ENCODE measurements at regions not wholly inside any gene's neighbourhood (a gene's known extent, or its start where the extent isn't known, plus 50 kb on each side); places are given as distances from the start of the nearest gene placed in this dataset.

DNA sequence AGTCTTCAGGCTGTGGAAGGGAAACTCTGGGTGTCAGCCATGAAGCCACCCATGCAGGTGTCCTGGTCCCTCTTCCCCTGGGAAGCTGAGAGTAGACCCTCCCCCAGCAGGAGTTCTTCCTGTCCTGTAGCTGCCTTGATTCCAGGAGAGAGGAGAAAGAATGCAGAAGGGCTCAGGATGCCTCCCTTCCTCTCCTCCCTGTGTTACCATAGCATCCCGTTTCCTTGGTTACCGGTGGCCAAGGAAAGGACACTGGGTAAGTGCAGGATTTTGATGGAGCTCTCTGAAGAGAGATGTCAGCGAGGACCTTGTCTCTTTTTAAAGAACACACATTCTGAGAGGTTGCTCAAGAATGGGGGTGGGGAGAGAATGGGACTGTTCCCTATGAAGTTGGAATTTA is 304.1 kb upstream of the N4BP1 start:
- Histone ChIP-seq H3K27ac (replicated peaks in 1 of 4) (no peak overlapping the region), H3K27me3 (peaks cover 0 to 26% (median 0%) of the 10 kb centered on the region in 4 donors), H3K4me3 (no peak overlapping the region), H3K36me3 (no peaks in the 10 kb centered on the region), H3K9me3 (no peaks in the 10 kb centered on the region), H3K4me1 (no peaks in the 10 kb centered on the region)
- TF ChIP-seq, protein P1, sequence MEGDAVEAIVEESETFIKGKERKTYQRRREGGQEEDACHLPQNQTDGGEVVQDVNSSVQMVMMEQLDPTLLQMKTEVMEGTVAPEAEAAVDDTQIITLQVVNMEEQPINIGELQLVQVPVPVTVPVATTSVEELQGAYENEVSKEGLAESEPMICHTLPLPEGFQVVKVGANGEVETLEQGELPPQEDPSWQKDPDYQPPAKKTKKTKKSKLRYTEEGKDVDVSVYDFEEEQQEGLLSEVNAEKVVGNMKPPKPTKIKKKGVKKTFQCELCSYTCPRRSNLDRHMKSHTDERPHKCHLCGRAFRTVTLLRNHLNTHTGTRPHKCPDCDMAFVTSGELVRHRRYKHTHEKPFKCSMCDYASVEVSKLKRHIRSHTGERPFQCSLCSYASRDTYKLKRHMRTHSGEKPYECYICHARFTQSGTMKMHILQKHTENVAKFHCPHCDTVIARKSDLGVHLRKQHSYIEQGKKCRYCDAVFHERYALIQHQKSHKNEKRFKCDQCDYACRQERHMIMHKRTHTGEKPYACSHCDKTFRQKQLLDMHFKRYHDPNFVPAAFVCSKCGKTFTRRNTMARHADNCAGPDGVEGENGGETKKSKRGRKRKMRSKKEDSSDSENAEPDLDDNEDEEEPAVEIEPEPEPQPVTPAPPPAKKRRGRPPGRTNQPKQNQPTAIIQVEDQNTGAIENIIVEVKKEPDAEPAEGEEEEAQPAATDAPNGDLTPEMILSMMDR (IDR thresholded peaks at IDR 0.05): no peak
- TF ChIP-seq EP300 (IDR thresholded peaks at IDR 0.05) (no peak), POLR2A (IDR thresholded peaks at IDR 0.05; ENCODE audit: low read depth) (no peak), POLR2AphosphoS5 (IDR thresholded peaks at IDR 0.05) (no peak)
- WGBS: 70% methylated on average over 3 of the region's 3 CpGs
- intact Hi-C loops (cut with DNase I): no loop called here
- no peak for DNase-seq (ENCODE audit: extremely low spot score)

DNA sequence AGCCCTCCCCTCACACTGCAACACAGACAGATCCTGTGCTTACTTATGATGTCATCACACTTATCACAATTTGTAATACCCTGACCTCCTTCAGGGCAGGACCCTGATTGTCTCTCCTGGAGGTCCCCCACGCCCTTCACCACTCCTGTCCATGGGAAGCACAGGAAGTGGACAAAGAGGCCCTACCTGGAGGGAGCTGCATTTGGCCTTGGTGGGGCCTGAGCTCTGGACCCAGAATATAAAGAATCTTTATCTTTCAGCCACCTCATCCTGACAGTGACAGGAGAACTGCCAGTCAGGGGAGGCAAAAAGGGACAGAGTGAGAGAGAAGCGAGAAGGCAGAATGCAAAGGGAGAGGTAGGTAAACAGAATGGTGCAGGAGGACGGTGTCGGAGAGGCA is 303.4 kb upstream of the N4BP1 start:
- 81% methylated on average over 4 of the region's 4 CpGs for WGBS

DNA sequence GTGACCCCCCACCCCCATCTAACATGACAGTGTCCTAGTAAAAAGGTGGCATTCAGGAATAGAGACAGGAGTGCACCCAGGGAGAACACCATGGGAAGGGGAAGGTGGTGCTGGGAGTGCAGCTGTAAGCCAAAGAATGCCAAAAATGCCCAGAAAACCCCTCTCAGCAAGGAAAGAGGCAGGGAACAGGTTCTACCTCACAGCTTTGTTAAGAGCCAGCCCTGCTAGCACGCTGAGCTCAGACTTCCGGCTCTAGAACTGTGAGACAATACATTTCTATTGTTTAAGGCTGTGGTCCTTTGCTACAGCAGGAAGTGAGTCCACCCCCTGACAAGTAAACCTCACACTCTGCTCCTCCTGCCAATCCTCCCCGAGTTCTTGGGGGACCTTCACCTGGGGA is 302.4 kb upstream of the N4BP1 start:
- Histone ChIP-seq H3K9me3 (no peaks in the 10 kb centered on the region), H3K36me3 (no peaks in the 10 kb centered on the region), H3K4me1 (no peaks in the 10 kb centered on the region), H3K27ac (replicated peaks in 1 of 4) (no peak overlapping the region), H3K4me3 (no peak overlapping the region), H3K27me3 (peaks cover 0 to 22% (median 0%) of the 10 kb centered on the region in 4 donors)
- WGBS: 46% methylated on average over 3 of the region's 3 CpGs
- no peak for DNase-seq (ENCODE audit: extremely low spot score)
- TF ChIP-seq POLR2AphosphoS5 (IDR thresholded peaks at IDR 0.05) (no peak), EP300 (IDR thresholded peaks at IDR 0.05) (no peak), POLR2A (IDR thresholded peaks at IDR 0.05; ENCODE audit: low read depth) (no peak)
- TF ChIP-seq, protein P1 (IDR thresholded peaks at IDR 0.05): no peak
- intact Hi-C loops (cut with DNase I): no loop called here

More for the DNA sequence above, 303.4 kb upstream of the N4BP1 start:
- intact Hi-C loops (cut with DNase I): no loop called here
- no peak for DNase-seq (ENCODE audit: extremely low spot score)
- Histone ChIP-seq H3K4me3 (no peak overlapping the region), H3K4me1 (no peaks in the 10 kb centered on the region), H3K27ac (replicated peaks in 1 of 4) (no peak overlapping the region), H3K9me3 (no peaks in the 10 kb centered on the region), H3K27me3 (peaks cover 0 to 22% (median 0%) of the 10 kb centered on the region in 4 donors), H3K36me3 (no peaks in the 10 kb centered on the region)
- TF ChIP-seq POLR2AphosphoS5 (IDR thresholded peaks at IDR 0.05) (no peak), POLR2A (IDR thresholded peaks at IDR 0.05; ENCODE audit: low read depth) (no peak), EP300 (IDR thresholded peaks at IDR 0.05) (no peak)
- TF ChIP-seq, protein P1 (IDR thresholded peaks at IDR 0.05): no peak

DNA sequence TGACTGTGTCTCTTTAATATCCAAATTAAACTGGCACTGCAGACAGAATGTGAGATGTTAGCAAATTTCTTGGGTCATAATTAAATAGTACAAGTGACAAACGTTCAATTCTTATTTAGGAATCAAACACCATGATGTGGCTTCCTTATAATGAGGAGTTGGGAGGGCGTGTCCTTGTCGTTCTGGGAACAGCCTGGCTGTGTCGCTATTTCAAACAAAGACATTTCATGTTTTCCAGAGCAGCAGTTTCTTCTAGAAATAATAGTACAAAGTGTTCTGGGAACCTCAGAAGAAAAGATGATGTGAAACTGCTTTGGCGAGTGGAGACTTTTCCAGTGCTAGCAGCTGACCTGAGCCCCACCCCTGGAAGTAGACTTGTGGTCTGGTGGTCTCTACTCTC is 301.7 kb upstream of the N4BP1 start:
- intact Hi-C loops (cut with DNase I): no loop called here

More for the DNA sequence above, 301.7 kb upstream of the N4BP1 start:
- TF ChIP-seq POLR2AphosphoS5 (IDR thresholded peaks at IDR 0.05) (no peak), POLR2A (IDR thresholded peaks at IDR 0.05; ENCODE audit: low read depth) (no peak), EP300 (IDR thresholded peaks at IDR 0.05) (no peak)
- TF ChIP-seq, protein P1 (IDR thresholded peaks at IDR 0.05): no peak
- H3K36me3 ChIP-seq: no peaks in the 10 kb centered on the region
- DNase-seq (ENCODE audit: extremely low spot score): no peak
- H3K9me3 ChIP-seq: no peaks in the 10 kb centered on the region
- 24% methylated on average over 5 of the region's 5 CpGs for WGBS
- H3K27ac ChIP-seq (replicated peaks in 1 of 4): no peak overlapping the region
- no peaks in the 10 kb centered on the region for H3K4me1 ChIP-seq
- H3K4me3 ChIP-seq: no peak overlapping the region
- H3K27me3 ChIP-seq: peaks cover 0 to 22% (median 0%) of the 10 kb centered on the region in 4 donors
